NT2/D1 (cell line): ENCODE measurements at regions not wholly inside any gene's neighbourhood (a gene's known extent, or its start where the extent isn't known, plus 50 kb on each side); places are given as distances from the start of the nearest gene placed in this dataset.
A peak's percentile ranks its signal among the peaks of the same experiment; 100 is the strongest.
"Not testable (repeated sequence)": the region's sequence is repeated elsewhere in the genome, so short reads cannot be mapped to it uniquely, and the experiment has no call there.

Experiments used
- DNase-seq: peaks from one replicate; pipeline ENCODE4 v3.0.0-alpha.2; 2011; ENCODE audit warnings: low read depth, low spot score
- H3K27me3 ChIP-seq: 2 replicates; pipeline ENCODE4 v1.6.0; 2011; ENCODE audit warnings: mild to moderate bottlenecking; ENCODE audit not compliant: insufficient read length, insufficient read depth
- H3K36me3 ChIP-seq: 2 replicates; pipeline ENCODE4 v1.6.1; 2011; ENCODE audit warnings: mild to moderate bottlenecking, low read length, mixed read lengths; ENCODE audit not compliant: insufficient read depth, insufficient read length
- H3K4me1 ChIP-seq: 2 replicates; pipeline ENCODE4 v1.5.1; 2011; ENCODE audit not compliant: insufficient read depth, insufficient read length
- H3K4me3 ChIP-seq: 2 replicates; pipeline ENCODE4 v1.5.1; 2011; ENCODE audit warnings: low read depth; ENCODE audit not compliant: insufficient read length
- H3K9ac ChIP-seq: 2 replicates; pipeline ENCODE4 v1.6.0; 2011; ENCODE audit warnings: low read depth; ENCODE audit not compliant: insufficient read length
- H3K9me3 ChIP-seq: 2 replicates; pipeline ENCODE4 v1.5.1; 2011; ENCODE audit warnings: mild to moderate bottlenecking, low read length; ENCODE audit not compliant: insufficient read depth
- SUZ12 ChIP-seq: IDR thresholded peaks from 2 replicates; pipeline ENCODE4 v1.6.1; 2011; ENCODE audit not compliant: insufficient read length, insufficient read depth; ENCODE audit errors: extremely low read depth
- YY1 ChIP-seq: IDR thresholded peaks from 2 replicates; pipeline ENCODE4 v1.6.1; 2011; ENCODE audit not compliant: insufficient read length, insufficient read depth
- ZNF274 ChIP-seq: IDR thresholded peaks from 2 replicates; pipeline ENCODE4 v1.6.1; 2011; ENCODE audit warnings: mild to moderate bottlenecking, low read depth, low read length

GRCh38 chr10:57038531-57038930 is 677.5 kb upstream of the ZWINT start:
- no peak overlapping the region for H3K9ac ChIP-seq
- H3K4me3 ChIP-seq: no peak overlapping the region
- DNase-seq: no peak
- H3K4me1 ChIP-seq: no peaks in the 10 kb centered on the region
- H3K36me3 ChIP-seq: no peaks in the 10 kb centered on the region
- no peaks in the 10 kb centered on the region for H3K27me3 ChIP-seq
- no peak for TF ChIP-seq SUZ12
- TF ChIP-seq ZNF274: no peak
- TF ChIP-seq YY1: no peak
- no peaks in the 10 kb centered on the region for H3K9me3 ChIP-seq

DNA sequence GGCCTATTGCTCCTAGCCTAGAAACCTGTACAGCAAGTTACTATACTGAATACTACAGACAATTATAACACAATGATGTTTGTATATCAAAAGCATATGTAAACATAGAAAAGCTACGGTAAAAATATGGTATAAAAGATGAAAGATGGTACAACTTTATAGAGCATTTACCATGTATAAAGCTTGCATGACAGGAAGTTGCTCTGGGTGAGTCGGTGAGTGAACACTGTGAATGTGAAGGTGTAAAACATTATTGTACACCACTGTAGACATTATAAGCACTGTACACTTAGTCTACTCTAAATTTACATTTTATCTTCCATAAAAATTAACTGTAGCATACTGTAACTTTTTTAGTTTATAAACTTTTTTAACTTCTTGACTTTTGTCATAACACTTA is 674.3 kb upstream of the ZWINT start:
- no peaks in the 10 kb centered on the region for H3K36me3 ChIP-seq
- no peak for TF ChIP-seq ZNF274
- no peak overlapping the region for H3K9ac ChIP-seq
- no peak overlapping the region for H3K4me3 ChIP-seq
- H3K9me3 ChIP-seq: no peaks in the 10 kb centered on the region
- no peak for DNase-seq
- no peaks in the 10 kb centered on the region for H3K27me3 ChIP-seq
- no peaks in the 10 kb centered on the region for H3K4me1 ChIP-seq

GRCh38 chr10:57032301-57032700 is 671.2 kb upstream of the ZWINT start:
- H3K4me1 ChIP-seq, H3K27me3 ChIP-seq, H3K36me3 ChIP-seq, H3K4me3 ChIP-seq, H3K9ac ChIP-seq, DNase-seq, H3K9me3 ChIP-seq: not testable (repeated sequence)

DNA sequence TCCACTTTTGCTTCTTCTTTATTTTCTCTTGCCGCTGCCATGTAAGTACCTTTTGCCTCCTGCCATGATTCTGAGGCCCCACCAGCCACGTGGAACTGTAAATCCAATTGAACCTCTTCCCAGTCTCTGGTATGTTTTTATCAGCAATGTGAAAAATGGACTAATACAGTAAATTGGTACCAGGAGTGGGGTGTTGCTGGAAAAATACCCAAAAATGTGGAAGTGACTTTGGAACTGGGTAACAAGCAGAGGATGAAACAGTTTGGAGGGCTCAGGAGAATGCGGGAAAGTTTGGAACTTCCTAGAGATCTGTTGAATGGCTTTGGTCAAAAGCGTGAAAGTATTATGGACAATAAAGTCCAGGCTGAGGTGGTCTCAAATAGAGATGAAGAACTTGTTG is 670.3 kb upstream of the ZWINT start:
- Histone ChIP-seq H3K4me3 (no peak overlapping the region), H3K9me3 (no peaks in the 10 kb centered on the region), H3K27me3 (no peaks in the 10 kb centered on the region), H3K9ac (no peak overlapping the region), H3K36me3 (no peaks in the 10 kb centered on the region), H3K4me1 (no peaks in the 10 kb centered on the region)
- TF ChIP-seq YY1: no peak
- no peak for TF ChIP-seq SUZ12
- no peak for TF ChIP-seq ZNF274
- no peak for DNase-seq

DNA sequence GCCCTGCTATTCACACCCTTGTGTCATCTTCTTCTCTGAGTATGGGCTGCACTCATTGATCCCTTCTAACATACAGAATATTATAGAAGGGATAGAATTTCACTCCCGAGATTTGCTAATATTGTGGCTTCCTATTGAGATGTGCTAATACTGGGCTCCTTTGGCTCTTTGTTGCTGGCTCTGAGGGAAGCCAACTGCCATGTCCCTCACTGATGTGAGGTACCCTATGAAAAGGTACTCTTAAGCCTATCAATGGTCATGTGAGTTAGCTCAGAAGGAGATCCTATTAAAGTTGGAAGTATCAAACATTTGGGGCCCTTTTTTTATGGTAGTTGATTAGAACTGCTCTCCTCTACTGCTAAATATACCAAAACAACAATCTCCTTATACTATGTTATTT is 665.2 kb upstream of the ZWINT start:
- no peak overlapping the region for H3K9ac ChIP-seq
- no peak overlapping the region for H3K4me3 ChIP-seq
- H3K36me3 ChIP-seq: no peaks in the 10 kb centered on the region
- no peak for TF ChIP-seq SUZ12
- TF ChIP-seq ZNF274: no peak
- TF ChIP-seq YY1: no peak
- H3K9me3 ChIP-seq: no peaks in the 10 kb centered on the region
- no peak for DNase-seq
- no peaks in the 10 kb centered on the region for H3K4me1 ChIP-seq
- no peaks in the 10 kb centered on the region for H3K27me3 ChIP-seq

- no peak for TF ChIP-seq SUZ12
- no peak for TF ChIP-seq ZNF274
- TF ChIP-seq YY1: no peak
- Histone ChIP-seq H3K9me3 (no peaks in the 10 kb centered on the region), H3K9ac (no peak overlapping the region), H3K4me3 (no peak overlapping the region), H3K4me1 (no peaks in the 10 kb centered on the region), H3K27me3 (no peaks in the 10 kb centered on the region), H3K36me3 (no peaks in the 10 kb centered on the region)
- DNase-seq: no peak
Observed at GRCh38 chr10:57023626-57024025, 662.6 kb upstream of the ZWINT start.

- H3K4me3 ChIP-seq: no peak overlapping the region
- TF ChIP-seq YY1: no peak
- TF ChIP-seq ZNF274: no peak
- TF ChIP-seq SUZ12: no peak
- no peaks in the 10 kb centered on the region for H3K4me1 ChIP-seq
Observed at GRCh38 chr10:57018452-57018851, 657.4 kb upstream of the ZWINT start.

DNA sequence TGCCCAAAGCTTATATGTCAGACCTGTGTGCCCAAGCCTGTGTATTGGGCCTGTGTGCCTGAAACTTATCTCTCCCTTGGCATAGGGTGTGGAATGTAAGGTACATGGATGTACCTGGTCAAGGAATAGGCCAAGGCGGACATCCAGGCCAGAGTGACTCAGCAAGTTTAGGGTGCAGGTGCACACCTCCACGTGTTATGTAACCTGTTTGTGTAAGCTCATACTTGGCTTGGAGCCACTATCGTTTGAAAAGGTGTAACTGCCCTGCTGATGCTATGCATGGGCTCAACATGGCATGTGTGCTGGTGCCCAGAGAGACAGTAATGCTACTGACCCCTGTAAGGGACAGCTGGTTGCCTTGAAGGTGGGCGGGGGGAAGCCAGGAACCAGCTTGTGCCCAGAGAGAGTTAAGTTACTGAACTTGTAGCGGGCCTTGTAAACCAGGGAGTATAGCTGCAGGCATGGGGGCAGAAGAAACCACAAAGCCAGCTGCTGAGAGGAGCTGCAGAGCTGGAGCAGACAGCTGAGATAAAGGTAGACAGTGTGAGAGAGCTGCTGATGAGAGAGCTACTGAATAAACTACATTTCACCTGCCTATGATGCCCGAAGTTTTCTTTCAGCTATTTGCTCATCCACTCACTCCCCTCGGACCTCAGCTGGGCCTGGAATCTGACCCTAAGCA is 656.4 kb upstream of the ZWINT start:
- no peaks in the 10 kb centered on the region for H3K36me3 ChIP-seq
- no peak overlapping the region for H3K9ac ChIP-seq
- H3K4me3 ChIP-seq: no peak overlapping the region
- TF ChIP-seq ZNF274: no peak
- TF ChIP-seq YY1: no peak
- no peak for TF ChIP-seq SUZ12
- no peaks in the 10 kb centered on the region for H3K27me3 ChIP-seq
- DNase-seq: no peak
- no peaks in the 10 kb centered on the region for H3K9me3 ChIP-seq
- no peaks in the 10 kb centered on the region for H3K4me1 ChIP-seq

More at GRCh38 chr10:57018452-57018851, 657.4 kb upstream of the ZWINT start:
- H3K27me3 ChIP-seq: no peaks in the 10 kb centered on the region
- H3K9me3 ChIP-seq: no peaks in the 10 kb centered on the region
- H3K9ac ChIP-seq: no peak overlapping the region
- DNase-seq: peak; percentile 30
- H3K36me3 ChIP-seq: no peaks in the 10 kb centered on the region
